ENCODE measurements at regions not wholly inside any gene's neighbourhood (a gene's known extent, or its start where the extent isn't known, plus 50 kb on each side); places are given as distances from the start of the nearest gene placed in this dataset.

GRCh38 chr5:166788050-166788449 is 1503.4 kb upstream of the WWC1 start:
- TF ChIP-seq EZH2 (IDR thresholded peaks at IDR 0.05; ENCODE audit: borderline replicate concordance, insufficient read depth, low read depth, low read length, poor library complexity, severe bottlenecking) (no peak), CTCF (IDR thresholded peaks at IDR 0.05) (no peak)
